ENCODE measurements at regions not wholly inside any gene's neighbourhood (a gene's known extent, or its start where the extent isn't known, plus 50 kb on each side); places are given as distances from the start of the nearest gene placed in this dataset.
A peak's percentile ranks its signal among the peaks of the same experiment; 100 is the strongest.

DNA sequence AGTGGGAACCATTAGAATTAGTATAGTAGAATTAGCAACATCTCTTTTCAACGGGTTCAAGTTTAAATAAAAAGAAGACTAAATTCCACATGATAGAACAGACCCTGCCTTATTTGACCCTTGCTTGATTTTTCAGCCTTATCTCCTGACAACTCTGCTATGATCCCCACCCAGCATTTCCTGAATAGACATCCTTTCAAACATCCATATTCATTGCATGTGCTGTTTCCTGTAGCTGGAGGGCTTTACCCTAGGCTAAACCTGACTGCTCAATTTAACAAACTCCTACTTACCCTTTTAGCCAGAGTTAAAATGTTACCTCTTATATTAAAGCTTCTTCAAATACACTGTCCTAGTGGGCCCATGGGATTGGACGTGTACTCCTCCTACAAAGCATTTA, 594.8 kb upstream of the ARID1B start:
- Histone ChIP-seq H3K4me3 (no peak overlapping the region), H3K4me1 (peaks cover 0 to 8% (median 0%) of the 10 kb centered on the region in 4 donors), H3K36me3 (no peaks in the 10 kb centered on the region), H3K27me3 (no peaks in the 10 kb centered on the region), H3K27ac (no peak overlapping the region), H3K9me3 (no peaks in the 10 kb centered on the region)
- WGBS, 2 donors = 51 to 53% methylated on average over 2 of the region's 2 CpGs
- TF ChIP-seq, protein P1, sequence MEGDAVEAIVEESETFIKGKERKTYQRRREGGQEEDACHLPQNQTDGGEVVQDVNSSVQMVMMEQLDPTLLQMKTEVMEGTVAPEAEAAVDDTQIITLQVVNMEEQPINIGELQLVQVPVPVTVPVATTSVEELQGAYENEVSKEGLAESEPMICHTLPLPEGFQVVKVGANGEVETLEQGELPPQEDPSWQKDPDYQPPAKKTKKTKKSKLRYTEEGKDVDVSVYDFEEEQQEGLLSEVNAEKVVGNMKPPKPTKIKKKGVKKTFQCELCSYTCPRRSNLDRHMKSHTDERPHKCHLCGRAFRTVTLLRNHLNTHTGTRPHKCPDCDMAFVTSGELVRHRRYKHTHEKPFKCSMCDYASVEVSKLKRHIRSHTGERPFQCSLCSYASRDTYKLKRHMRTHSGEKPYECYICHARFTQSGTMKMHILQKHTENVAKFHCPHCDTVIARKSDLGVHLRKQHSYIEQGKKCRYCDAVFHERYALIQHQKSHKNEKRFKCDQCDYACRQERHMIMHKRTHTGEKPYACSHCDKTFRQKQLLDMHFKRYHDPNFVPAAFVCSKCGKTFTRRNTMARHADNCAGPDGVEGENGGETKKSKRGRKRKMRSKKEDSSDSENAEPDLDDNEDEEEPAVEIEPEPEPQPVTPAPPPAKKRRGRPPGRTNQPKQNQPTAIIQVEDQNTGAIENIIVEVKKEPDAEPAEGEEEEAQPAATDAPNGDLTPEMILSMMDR (IDR thresholded peaks at IDR 0.05) = no peak
- no peak for TF ChIP-seq POLR2A (IDR thresholded peaks at IDR 0.05)
- TF ChIP-seq POLR2AphosphoS5 (IDR thresholded peaks at IDR 0.05) = no peak
- no peak for TF ChIP-seq EP300 (IDR thresholded peaks at IDR 0.05)
- intact Hi-C loops (cut with DNase I) = no loop called here
- DNase-seq = no peak

DNA sequence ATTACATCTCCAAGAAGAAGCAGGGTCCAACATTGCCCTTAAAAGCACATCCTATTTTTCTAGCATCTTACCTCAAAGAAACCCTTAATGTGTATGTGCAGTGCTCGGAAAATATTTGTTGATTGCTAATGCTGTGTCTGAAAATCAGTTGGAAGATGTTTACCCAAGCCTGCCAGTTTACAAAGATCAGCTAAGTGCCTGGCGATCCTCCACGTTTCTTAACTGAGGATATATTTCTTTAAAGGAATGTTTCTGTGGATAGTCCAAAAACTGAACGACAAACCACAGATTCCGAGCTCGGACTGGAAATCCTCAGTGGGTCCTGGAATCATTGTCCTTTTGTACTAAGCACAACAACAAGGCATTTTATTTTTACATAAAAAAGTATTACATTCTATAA, 595.7 kb upstream of the ARID1B start:
- H3K4me3 ChIP-seq = no peak overlapping the region
- H3K27ac ChIP-seq = no peak overlapping the region
- no peaks in the 10 kb centered on the region for H3K9me3 ChIP-seq
- no peaks in the 10 kb centered on the region for H3K27me3 ChIP-seq
- 74 to 81% methylated on average over 6 of the region's 6 CpGs for WGBS, 2 donors
- H3K4me1 ChIP-seq = peaks cover 0 to 8% (median 0%) of the 10 kb centered on the region in 4 donors
- no peaks in the 10 kb centered on the region for H3K36me3 ChIP-seq
- TF ChIP-seq EP300 (IDR thresholded peaks at IDR 0.05) = no peak
- no peak for TF ChIP-seq POLR2AphosphoS5 (IDR thresholded peaks at IDR 0.05)
- TF ChIP-seq, protein P1 (IDR thresholded peaks at IDR 0.05) = no peak
- TF ChIP-seq POLR2A (IDR thresholded peaks at IDR 0.05) = no peak
- intact Hi-C loops (cut with DNase I) = no loop called here
- no peak for DNase-seq

GRCh38 chr6:156175971-156176421, 601.2 kb upstream of the ARID1B start:
- no peaks in the 10 kb centered on the region for H3K4me1 ChIP-seq
- no peaks in the 10 kb centered on the region for H3K27me3 ChIP-seq
- TF ChIP-seq POLR2AphosphoS5 (IDR thresholded peaks at IDR 0.05) (peak in 3 of 4 donors; percentile 16 to 32 (median 31)), POLR2A (IDR thresholded peaks at IDR 0.05) (no peak)
- intact Hi-C loops (cut with DNase I) = no loop called here
- peak; percentile 68 for DNase-seq
- no peaks in the 10 kb centered on the region for H3K9me3 ChIP-seq
- WGBS, 2 donors = 49 to 60% methylated on average over 12 of the region's 12 CpGs
- no peak overlapping the region for H3K27ac ChIP-seq
- no peak overlapping the region for H3K4me3 ChIP-seq
- H3K36me3 ChIP-seq = no peaks in the 10 kb centered on the region

DNA sequence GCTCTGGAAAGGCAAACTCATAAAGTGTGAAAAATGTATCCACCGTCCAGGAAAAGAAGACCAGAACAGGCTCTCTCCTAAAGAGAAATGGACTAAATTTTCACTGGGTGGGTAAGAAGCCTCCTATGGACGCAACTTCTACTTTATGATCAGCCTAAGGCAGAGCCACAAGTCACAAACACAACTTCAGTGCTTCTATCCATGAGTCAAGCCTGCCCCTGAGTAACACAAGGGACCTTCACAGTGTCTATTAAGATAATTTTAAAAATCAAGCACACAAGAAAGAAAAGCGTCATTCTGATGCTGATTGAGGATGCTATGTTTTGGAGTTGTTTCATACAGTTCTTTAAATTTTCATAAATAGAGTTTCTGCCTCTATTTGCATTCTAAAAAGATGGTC, 601.7 kb upstream of the ARID1B start:
- H3K4me3 ChIP-seq = no peak overlapping the region
- intact Hi-C loops (cut with DNase I) = no loop called here
- WGBS, 2 donors = 62 to 83% methylated on average over 3 of the region's 3 CpGs

DNA sequence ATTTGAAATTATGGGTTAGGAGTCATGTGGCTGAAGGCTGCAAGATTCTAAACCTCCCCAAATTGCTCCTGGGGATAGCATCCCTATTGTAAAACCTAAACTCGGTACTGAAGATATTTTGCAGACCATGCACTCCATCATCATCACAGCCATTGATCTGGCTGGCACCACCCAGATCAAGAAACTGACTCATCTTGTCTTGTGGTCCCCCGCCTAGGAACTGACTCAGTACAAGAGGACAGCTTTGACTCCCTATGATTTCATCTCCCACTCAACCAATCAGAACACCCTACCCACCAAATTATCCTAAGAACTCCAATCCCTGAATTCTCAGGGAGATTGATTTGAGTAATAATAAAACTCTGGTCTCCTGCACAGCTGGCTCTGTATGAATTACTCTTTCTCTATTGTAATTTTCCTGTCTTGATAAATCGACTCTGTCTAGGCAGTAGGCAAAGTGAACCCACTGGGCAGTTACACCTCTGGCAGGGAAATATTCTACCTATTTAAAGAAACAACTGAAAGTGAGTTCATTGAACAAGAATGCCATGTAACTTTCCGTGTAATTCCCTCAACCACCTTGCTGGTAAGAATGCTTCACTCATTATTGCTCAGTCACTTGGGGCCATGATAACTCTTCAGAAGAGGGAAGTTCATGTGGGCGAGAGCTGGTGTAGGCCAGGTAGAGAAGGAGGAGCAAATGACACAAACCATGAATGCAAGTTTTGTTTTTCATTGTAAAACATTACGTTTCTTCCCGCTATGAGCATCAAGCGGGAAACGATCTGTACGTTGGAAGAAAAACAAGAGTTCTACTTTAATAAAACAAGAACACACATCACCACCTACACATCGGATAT, 602.9 kb upstream of the ARID1B start:
- no peaks in the 10 kb centered on the region for H3K36me3 ChIP-seq
- no peaks in the 10 kb centered on the region for H3K27me3 ChIP-seq
- WGBS, 2 donors = 88 to 89% methylated on average over 11 of the region's 11 CpGs
- H3K4me3 ChIP-seq = no peak overlapping the region
- DNase-seq = no peak
- no peak for TF ChIP-seq EP300 (IDR thresholded peaks at IDR 0.05)
- TF ChIP-seq, protein P1 (IDR thresholded peaks at IDR 0.05) = no peak
- H3K9me3 ChIP-seq = no peaks in the 10 kb centered on the region
- no peaks in the 10 kb centered on the region for H3K4me1 ChIP-seq
- H3K27ac ChIP-seq = no peak overlapping the region
- intact Hi-C loops (cut with DNase I) = no loop called here

More for the DNA sequence above, 601.7 kb upstream of the ARID1B start:
- Histone ChIP-seq H3K4me1 (no peaks in the 10 kb centered on the region), H3K9me3 (no peaks in the 10 kb centered on the region), H3K27ac (no peak overlapping the region), H3K36me3 (no peaks in the 10 kb centered on the region), H3K27me3 (no peaks in the 10 kb centered on the region)
- DNase-seq = no peak
- TF ChIP-seq EP300 (IDR thresholded peaks at IDR 0.05) (no peak), POLR2AphosphoS5 (IDR thresholded peaks at IDR 0.05) (no peak), POLR2A (IDR thresholded peaks at IDR 0.05) (no peak)
- TF ChIP-seq, protein P1 (IDR thresholded peaks at IDR 0.05) = no peak

Data from sigmoid colon (tissue), 6 donors.